H1 (cell line): ENCODE measurements at regions not wholly inside any gene's neighbourhood (a gene's known extent, or its start where the extent isn't known, plus 50 kb on each side); places are given as distances from the start of the nearest gene placed in this dataset.

Experiments
- CTCF ChIA-PET: fragments of 300-600 bp; sonication (Branson Sonifier 250); formaldehyde crosslinking; loops from one replicate; lab custom pipeline; 2021; ENCODE audit not compliant: partially characterized antibody; lab: Charles Lee
- POLR2A ChIA-PET: fragments of 300-600 bp; sonication (Branson Sonifier 250); formaldehyde crosslinking; loops from one replicate; lab custom pipeline; 2021; ENCODE audit warnings: inconsistent platforms; ENCODE audit not compliant: partially characterized antibody; lab: Charles Lee
- DNase-seq, 2 experiments: peaks; one replicate each; pipeline versions ENCODE4 v3.0.0 to v3.0.0-alpha.2; 2010 to 2022; ENCODE audit warnings: low spot score in 2 of 2, low read depth in 1 of 2, mixed read lengths in 1 of 2
- FAIRE-seq: peaks from 2 replicates; lab custom pipeline; 2011; peaks lifted over from hg19 to GRCh38; lab: Jason Lieb, UNC
- H2AFZ ChIP-seq: 2 replicates; pipeline ENCODE4 v1.8.1; 2012; ENCODE audit warnings: low read length, inconsistent platforms
- H2AK5ac ChIP-seq: 2 replicates; pipeline ENCODE4 v1.6.1; 2013; ENCODE audit warnings: low read depth, low read length
- H2BK120ac ChIP-seq: replicated peaks from 2 replicates; pipeline ENCODE3; 2013; ENCODE audit warnings: low read depth, low read length, inconsistent platforms
- H2BK12ac ChIP-seq: 2 replicates; pipeline ENCODE4 v1.6.1; 2013; ENCODE audit warnings: low read depth, low read length
- H2BK15ac ChIP-seq: 2 replicates; pipeline ENCODE4 v1.6.1; 2013; ENCODE audit warnings: low read length
- H2BK20ac ChIP-seq: 2 replicates; pipeline ENCODE4 v1.6.1; 2013; ENCODE audit warnings: low read length
- H2BK5ac ChIP-seq: 2 replicates; pipeline ENCODE4 v1.6.1; 2013; ENCODE audit warnings: low read depth, low read length
- H3K14ac ChIP-seq: 2 replicates; pipeline ENCODE4 v1.6.1; 2013; ENCODE audit warnings: inconsistent platforms; ENCODE audit not compliant: insufficient read length
- H3K18ac ChIP-seq: 2 replicates; pipeline ENCODE4 v1.6.1; 2013; ENCODE audit warnings: low read length; ENCODE audit errors: extremely low read depth
- H3K23ac ChIP-seq: 2 replicates; pipeline ENCODE4 v1.6.1; 2013; ENCODE audit warnings: inconsistent platforms; ENCODE audit not compliant: insufficient read length
- H3K23me2 ChIP-seq: 2 replicates; pipeline ENCODE4 v1.6.1; 2013; ENCODE audit warnings: low read depth, low read length
- H3K27ac ChIP-seq: 2 replicates; pipeline ENCODE4 v1.6.1; 2011; ENCODE audit warnings: low read depth, low read length, inconsistent platforms
- H3K27me3 ChIP-seq, 4 experiments: replicated peaks in 1 of 4; 1 replicate in 1 of 4; 2 replicates in 3 of 4; pipeline versions ENCODE4 v1.6.1 to v1.8.1; 2011 to 2013; ENCODE audit warnings: low read length in 3 of 4, mild to moderate bottlenecking in 3 of 4, inconsistent platforms in 2 of 4, mixed read lengths in 2 of 4, moderate library complexity in 1 of 4; ENCODE audit not compliant: control insufficient read depth in 3 of 4, insufficient read depth in 3 of 4; ENCODE audit errors: extremely low read depth in 1 of 4
- H3K36me3 ChIP-seq, 4 experiments: 2 replicates each; pipeline versions ENCODE4 v1.6.1 to v1.8.1; 2011 to 2013; ENCODE audit warnings: mild to moderate bottlenecking in 4 of 4, low read length in 3 of 4, moderate library complexity in 2 of 4, control low read depth in 1 of 4, inconsistent platforms in 1 of 4; ENCODE audit not compliant: insufficient read depth in 4 of 4, control insufficient read depth in 2 of 4
- H3K4ac ChIP-seq: replicated peaks from 2 replicates; pipeline ENCODE3; 2013; ENCODE audit warnings: low read length, low read depth, mixed read lengths, inconsistent platforms; ENCODE audit not compliant: insufficient read length
- H3K4me1 ChIP-seq, 4 experiments: replicated peaks in 1 of 4; 1 replicate in 1 of 4; 2 replicates in 3 of 4; pipeline versions ENCODE4 v1.6.1 to v1.8.1; 2011 to 2013; ENCODE audit warnings: low read length in 3 of 4, inconsistent platforms in 2 of 4, mixed read lengths in 1 of 4; ENCODE audit not compliant: insufficient read depth in 4 of 4, control insufficient read depth in 3 of 4
- H3K4me2 ChIP-seq, 2 experiments: 2 replicates each; pipeline versions ENCODE4 v1.6.1 to v1.8.1; 2011 to 2013; ENCODE audit warnings: low read depth in 2 of 2, low read length in 2 of 2, control low read depth in 1 of 2, inconsistent platforms in 1 of 2, mild to moderate bottlenecking in 1 of 2; ENCODE audit not compliant: insufficient read depth in 1 of 2
- H3K4me3 ChIP-seq, 4 experiments: fragments of 200-600, 300-600 bp in 1 of 4; sonication (generic), shearing (Covaris generic), sonication (Bioruptor Twin) in 1 of 4; 2 replicates each; pipeline versions ENCODE4 v1.5.1 to v1.8.1; 2011 to 2016; ENCODE audit warnings: low read length in 4 of 4, low read depth in 3 of 4, control low read depth in 2 of 4, inconsistent platforms in 2 of 4, mild to moderate bottlenecking in 2 of 4, mixed read lengths in 1 of 4, moderate library complexity in 1 of 4; ENCODE audit not compliant: insufficient read depth in 2 of 4; ENCODE audit errors: extremely low read depth in 1 of 4
- H3K56ac ChIP-seq: replicated peaks from 2 replicates; pipeline ENCODE3; 2013; ENCODE audit warnings: low read depth, mild to moderate bottlenecking, mixed read lengths, low read length, inconsistent platforms; ENCODE audit not compliant: insufficient read length
- H3K79me1 ChIP-seq: 2 replicates; pipeline ENCODE4 v1.6.1; 2013; ENCODE audit warnings: low read depth, low read length, control low read depth
- H3K79me2 ChIP-seq, 2 experiments: 2 replicates each; pipeline versions ENCODE4 v1.6.1 to v1.8.1; 2012 to 2013; ENCODE audit warnings: low read length in 2 of 2, mild to moderate bottlenecking in 2 of 2, inconsistent platforms in 1 of 2; ENCODE audit not compliant: insufficient read depth in 2 of 2, control insufficient read depth in 1 of 2
- H3K9ac ChIP-seq, 4 experiments: replicated peaks in 1 of 4; 1 replicate in 1 of 4; 2 replicates in 3 of 4; pipeline versions ENCODE4 v1.6.1 to v1.8.1; 2011 to 2013; ENCODE audit warnings: low read depth in 3 of 4, low read length in 3 of 4, control low read depth in 2 of 4, mild to moderate bottlenecking in 2 of 4, moderate library complexity in 2 of 4, inconsistent platforms in 1 of 4; ENCODE audit errors: extremely low read depth in 1 of 4
- H3K9me3 ChIP-seq, 2 experiments: 2 replicates each; pipeline versions ENCODE4 v1.6.1 to v1.8.1; 2012 to 2013; ENCODE audit warnings: mild to moderate bottlenecking in 2 of 2, moderate library complexity in 2 of 2, control low read depth in 1 of 2, inconsistent platforms in 1 of 2, low read depth in 1 of 2, low read length in 1 of 2, mixed read lengths in 1 of 2; ENCODE audit not compliant: insufficient read depth in 2 of 2
- H4K20me1 ChIP-seq, 2 experiments: replicated peaks in 1 of 2; 2 replicates each; pipeline versions ENCODE3 to v1.8.1; 2011 to 2013; ENCODE audit warnings: inconsistent platforms in 2 of 2, low read length in 2 of 2, mild to moderate bottlenecking in 1 of 2; ENCODE audit not compliant: insufficient read depth in 2 of 2, control insufficient read depth in 1 of 2
- H4K5ac ChIP-seq: 2 replicates; pipeline ENCODE4 v1.6.1; 2013; ENCODE audit warnings: low read length, low read depth, mixed read lengths, inconsistent platforms; ENCODE audit not compliant: insufficient read length
- H4K8ac ChIP-seq: 2 replicates; pipeline ENCODE4 v1.8.0; 2013; ENCODE audit warnings: mild to moderate bottlenecking, moderate library complexity, low read length, inconsistent platforms; ENCODE audit not compliant: insufficient read depth; ENCODE audit errors: extremely low read depth
- H4K91ac ChIP-seq: replicated peaks from 2 replicates; pipeline ENCODE3; 2013; ENCODE audit warnings: low read length, mixed read lengths, inconsistent platforms; ENCODE audit not compliant: insufficient read length
- CBX8 ChIP-seq: fragments of 300-800, 300-1000 bp; sonication (generic); IDR thresholded peaks from 2 replicates; pipeline ENCODE4 v1.7.1; 2016; ENCODE audit warnings: low read depth, low read length, borderline replicate concordance
- KDM5A ChIP-seq: fragments of 200-600 bp; IDR thresholded peaks from 2 replicates; pipeline ENCODE4 v1.7.1; 2012; ENCODE audit warnings: mild to moderate bottlenecking, low read length, inconsistent platforms, mixed read lengths
- WGBS, 2 experiments: shearing (Covaris generic) in 1 of 2; methylation state at CpG; one replicate each; pipeline versions ENCODE4 v1.1.6 to v1.1.7; 2013 to 2015; ENCODE audit warnings: low lambda C conversion rate in 2 of 2, mixed read lengths in 2 of 2, inconsistent platforms in 1 of 2, low coverage in 1 of 2, missing lambda C conversion rate in 1 of 2; ENCODE audit not compliant: insufficient replicate concordance in 2 of 2, insufficient coverage in 1 of 2, insufficient read length in 1 of 2; ENCODE audit errors: extremely low coverage in 1 of 2, missing lambda C conversion rate in 1 of 2; 5-methylcytosine and 5-hydroxymethylcytosine counted together

DNA sequence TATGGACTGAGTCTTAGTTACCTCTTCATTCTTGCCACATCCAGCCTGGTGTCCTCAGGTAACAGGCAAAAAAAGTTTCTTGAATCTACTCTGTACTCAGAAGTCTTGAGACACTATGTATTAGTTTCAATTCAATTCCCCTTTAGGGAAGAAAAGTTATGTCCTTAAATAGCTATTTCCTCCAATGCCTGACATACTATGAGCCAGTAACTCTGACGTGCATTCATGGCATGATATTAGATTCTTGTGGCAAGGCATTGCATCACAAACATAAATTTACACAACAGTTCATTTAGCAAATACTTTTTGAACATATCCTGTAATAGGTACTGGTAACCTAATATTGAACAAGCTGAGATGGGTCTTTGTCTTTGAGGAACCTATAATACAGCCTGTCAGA lies 109.3 kb upstream of the FOXB1 start:
- CTCF ChIA-PET: interaction anchor here (1.2 kb wide), 1 partner anchor 23 kb away, joined by 3 read pairs; no protein-coding TSS in a partner anchor
- H3K4me3 ChIP-seq: no peak overlapping the region
- no peak overlapping the region for H3K23ac ChIP-seq
- H3K23me2 ChIP-seq: no peaks in the 10 kb centered on the region
- H3K36me3 ChIP-seq: no peaks in the 10 kb centered on the region
- H2BK5ac ChIP-seq: no peak overlapping the region
- no peak overlapping the region for H2AFZ ChIP-seq
- no peak overlapping the region for H2AK5ac ChIP-seq
- no peak overlapping the region for H3K9ac ChIP-seq
- no peak overlapping the region for H3K4me2 ChIP-seq
- H4K91ac ChIP-seq: no peak overlapping the region
- no peaks in the 10 kb centered on the region for H3K79me1 ChIP-seq
- WGBS, 2 experiments: 83% methylated on average over 1 of the region's 1 CpG; no CpG with 5 or more reads in 1 of the 2 experiments
- H3K14ac ChIP-seq: no peak overlapping the region
- H4K5ac ChIP-seq: no peak overlapping the region
- DNase-seq: no peak
- H3K4ac ChIP-seq: no peak overlapping the region
- H3K27ac ChIP-seq: no peak overlapping the region
- no peaks in the 10 kb centered on the region for H3K27me3 ChIP-seq
- H2BK15ac ChIP-seq: no peak overlapping the region
- FAIRE-seq: no peak
- no peak overlapping the region for H3K18ac ChIP-seq
- no peak overlapping the region for H2BK20ac ChIP-seq
- no peaks in the 10 kb centered on the region for H3K4me1 ChIP-seq
- TF ChIP-seq CBX8 (no peak), KDM5A (no peak)
- TF ChIP-seq, all 59 proteins: peak for 0
- Histone ChIP-seq H4K8ac (no peak overlapping the region), H3K56ac (no peak overlapping the region), H2BK12ac (no peak overlapping the region), H4K20me1 (peaks cover 0 to 1% of the 10 kb centered on the region in 2 experiments), H2BK120ac (no peak overlapping the region), H3K9me3 (no peaks in the 10 kb centered on the region), H3K79me2 (no peaks in the 10 kb centered on the region)
- POLR2A ChIA-PET: no interaction called here
